ENCODE measurements at regions not wholly inside any gene's neighbourhood (a gene's known extent, or its start where the extent isn't known, plus 50 kb on each side); places are given as distances from the start of the nearest gene placed in this dataset.
"Not testable (repeated sequence)": the region's sequence is repeated elsewhere in the genome, so short reads cannot be mapped to it uniquely, and the experiment has no call there.

- no peak for DNase-seq
Measured at GRCh38 chr2:76247006-76247405, 536.3 kb upstream of the GCFC2 start.

- DNase-seq: no peak
Measured at GRCh38 chr2:76211991-76212985, 501.6 kb upstream of the GCFC2 start.

GRCh38 chr2:76210551-76210950, 499.8 kb upstream of the GCFC2 start:
- no peak for DNase-seq

GRCh38 chr2:76204048-76204447, 493.3 kb upstream of the GCFC2 start:
- no peak for DNase-seq

- DNase-seq: no peak
Measured at GRCh38 chr2:76202866-76203265, 492.2 kb upstream of the GCFC2 start.

- peak; percentile 58 for DNase-seq
Measured at GRCh38 chr2:76197842-76198448, 487.2 kb upstream of the GCFC2 start.

- DNase-seq: no peak
Measured at GRCh38 chr2:76197428-76197827, 486.7 kb upstream of the GCFC2 start.

- no peak for DNase-seq
Measured at GRCh38 chr2:76194031-76194775, 483.5 kb upstream of the GCFC2 start.

GRCh38 chr2:76193089-76193488, 482.4 kb upstream of the GCFC2 start:
- no peak for DNase-seq

- no peak for DNase-seq
Measured at GRCh38 chr2:76188334-76189008, 477.8 kb upstream of the GCFC2 start.

GRCh38 chr2:76187415-76187814, 476.7 kb upstream of the GCFC2 start:
- DNase-seq: no peak

- DNase-seq: no peak
Measured at GRCh38 chr2:76180676-76181075, 470.0 kb upstream of the GCFC2 start.

GRCh38 chr2:76178610-76179009, 467.9 kb upstream of the GCFC2 start:
- DNase-seq: no peak

GRCh38 chr2:76175295-76175694, 464.6 kb upstream of the GCFC2 start:
- DNase-seq: no peak

- DNase-seq: no peak
Measured at GRCh38 chr2:76174505-76174904, 463.8 kb upstream of the GCFC2 start.

GRCh38 chr2:76173206-76173605, 462.5 kb upstream of the GCFC2 start:
- not testable (repeated sequence) for DNase-seq

GRCh38 chr2:76172154-76172595, 461.5 kb upstream of the GCFC2 start:
- DNase-seq: not testable (repeated sequence)

GRCh38 chr2:76170856-76171255, 460.1 kb upstream of the GCFC2 start:
- no peak for DNase-seq

- DNase-seq: no peak
Measured at GRCh38 chr2:76170009-76170384, 459.3 kb upstream of the GCFC2 start.

- DNase-seq: no peak
Measured at GRCh38 chr2:76169276-76170008, 458.7 kb upstream of the GCFC2 start.

- no peak for DNase-seq
Measured at GRCh38 chr2:76163860-76164259, 453.1 kb upstream of the GCFC2 start.

- DNase-seq: no peak
Measured at GRCh38 chr2:76160670-76161069, 450.0 kb upstream of the GCFC2 start.

Data from stimulated activated CD4-positive, alpha-beta T cell treated with anti-CD3 and anti-CD28 coated beads, Interleukin-15, amount 100 ng/mL, for 24 hours (primary cell).